AG10803 (cell line): ENCODE measurements at regions not wholly inside any gene's neighbourhood (a gene's known extent, or its start where the extent isn't known, plus 50 kb on each side); places are given as distances from the start of the nearest gene placed in this dataset.

Experiments used
- DNase-seq: peaks from one replicate; pipeline ENCODE4 v3.0.0; 2010; ENCODE audit warnings: low read depth
- H3K4me3 ChIP-seq: 2 replicates; pipeline ENCODE4 v1.5.1; 2011; ENCODE audit warnings: mild to moderate bottlenecking, low read length, control low read depth
- CTCF ChIP-seq: conservative IDR thresholded peaks from 2 replicates; pipeline ENCODE4 v1.5.1; 2011; ENCODE audit warnings: mild to moderate bottlenecking, low read length, control low read depth, inconsistent platforms

DNA sequence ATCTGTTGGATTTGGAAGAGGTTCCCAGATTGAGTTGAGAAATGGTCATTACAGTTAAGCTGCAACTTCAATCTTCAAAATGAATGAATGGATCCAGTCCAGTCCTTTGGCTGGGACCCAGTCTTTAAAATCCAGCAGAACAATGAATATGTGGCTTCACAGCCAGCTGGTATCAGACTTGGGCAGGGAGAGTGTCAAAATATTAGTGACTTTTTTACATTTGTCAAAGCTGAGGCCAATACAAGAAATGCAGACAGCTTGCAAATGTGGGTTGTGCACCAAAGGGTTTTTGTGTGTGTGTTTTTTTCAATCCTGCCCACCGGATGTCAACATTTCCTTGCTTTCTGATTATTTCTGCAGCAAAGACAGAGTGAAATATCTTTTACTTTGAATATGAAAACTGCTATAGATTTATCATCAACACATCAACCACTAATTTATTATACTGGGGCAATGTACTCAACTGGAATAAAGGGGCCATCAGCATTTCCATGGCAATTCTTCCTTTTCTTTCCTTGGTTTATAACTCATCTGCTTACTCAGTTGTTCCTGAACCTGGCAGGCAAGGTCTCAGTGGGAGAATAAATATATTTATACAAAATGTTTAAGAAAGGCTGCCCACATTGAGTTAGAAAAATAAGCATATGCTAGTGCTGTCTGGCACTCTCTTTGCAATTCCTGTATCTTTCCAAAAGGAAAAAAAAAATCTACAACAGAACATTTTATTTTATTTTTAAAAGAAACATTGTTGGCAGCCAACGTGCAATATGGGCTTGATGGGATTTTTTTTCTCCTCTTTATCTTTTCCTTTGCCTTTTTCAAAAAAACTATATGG, 491.6 kb upstream of the C1orf87 start:
- DNase-seq, result no peak
- H3K4me3 ChIP-seq, result no peak overlapping the region
- TF ChIP-seq CTCF, result no peak

- DNase-seq, result no peak
- TF ChIP-seq CTCF, result no peak
- H3K4me3 ChIP-seq, result no peak overlapping the region
These were observed 490.4 kb upstream of the C1orf87 start for GRCh38 chr1:60563777-60564535.

DNA sequence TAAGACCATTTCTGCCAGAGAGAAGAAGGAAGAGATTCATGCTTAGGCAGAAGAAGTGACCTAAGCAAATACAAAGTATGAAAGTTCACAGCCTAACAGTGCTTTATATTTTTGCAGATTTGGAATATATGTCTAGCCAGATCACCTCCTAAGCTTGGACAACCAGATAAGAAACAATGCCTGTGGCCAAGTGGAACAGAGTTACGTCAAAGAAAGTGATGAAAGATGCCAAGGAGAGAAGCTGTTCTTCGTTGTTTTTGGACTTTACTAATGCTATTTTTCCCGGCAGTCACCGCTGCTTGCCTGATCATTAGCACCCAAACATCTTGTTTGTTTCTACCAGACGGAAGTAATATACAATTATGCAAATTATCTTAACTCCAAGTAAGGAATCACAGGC, 489.2 kb upstream of the C1orf87 start:
- TF ChIP-seq CTCF, result no peak
- DNase-seq, result no peak
- no peak overlapping the region for H3K4me3 ChIP-seq

GRCh38 chr1:60560701-60561100, 487.1 kb upstream of the C1orf87 start:
- H3K4me3 ChIP-seq, result no peak overlapping the region
- no peak for TF ChIP-seq CTCF
- no peak for DNase-seq

- TF ChIP-seq CTCF, result no peak
- no peak overlapping the region for H3K4me3 ChIP-seq
- DNase-seq, result no peak
These were observed 484.7 kb upstream of the C1orf87 start for GRCh38 chr1:60558236-60558635.

GRCh38 chr1:60553730-60554129, 480.2 kb upstream of the C1orf87 start:
- DNase-seq, result no peak

More at GRCh38 chr1:60553730-60554129, 480.2 kb upstream of the C1orf87 start:
- no peak overlapping the region for H3K4me3 ChIP-seq
- no peak for TF ChIP-seq CTCF
